ENCODE measurements at regions not wholly inside any gene's neighbourhood (a gene's known extent, or its start where the extent isn't known, plus 50 kb on each side); places are given as distances from the start of the nearest gene placed in this dataset.

- Mint-ChIP-seq H3K27me3 (no peaks in the 10 kb centered on the region), H3K4me1 (no peaks in the 10 kb centered on the region)
- no peak for ATAC-seq (ENCODE audit: low read depth in 2 of 2)
These were observed 85.1 kb upstream of the IGFBP3 start for GRCh38 chr7:46006212-46006611.

GRCh38 chr7:46004965-46005364 is 83.9 kb upstream of the IGFBP3 start:
- DNase-seq (no peak), ATAC-seq (ENCODE audit: low read depth in 2 of 2) (no peak)
- peaks cover 0 to 6% of the 10 kb centered on the region in 2 experiments for H3K9me3 ChIP-seq (ENCODE audit: control insufficient read depth in 2 of 2, low read length in 2 of 2)
- peaks cover 0 to 12% (median 3%) of the 10 kb centered on the region in 7 donors for H3K9me3 Mint-ChIP-seq
- no peaks in the 10 kb centered on the region for H3K36me3 ChIP-seq (ENCODE audit: control insufficient read depth, insufficient read depth, low read length)
- H3K4me1 ChIP-seq (ENCODE audit: control insufficient read depth, insufficient read depth, low read length, poor library complexity, severe bottlenecking): no peaks in the 10 kb centered on the region
- no peaks in the 10 kb centered on the region for H3K36me3 Mint-ChIP-seq
- no peak overlapping the region for H3K4me3 ChIP-seq (ENCODE audit: low read depth, low read length)
- H3K27me3 ChIP-seq (ENCODE audit: control insufficient read depth, insufficient read depth, low read length): no peaks in the 10 kb centered on the region
- H3K4me1 Mint-ChIP-seq: no peaks in the 10 kb centered on the region
- H3K27ac Mint-ChIP-seq: no peak overlapping the region
- H3K27ac ChIP-seq (ENCODE audit: insufficient read depth, low read length, poor library complexity, severe bottlenecking): no peak overlapping the region
- no peak overlapping the region for H3K4me3 Mint-ChIP-seq
- no peaks in the 10 kb centered on the region for H3K27me3 Mint-ChIP-seq

More at GRCh38 chr7:46006212-46006611, 85.1 kb upstream of the IGFBP3 start:
- Histone ChIP-seq H3K27ac (ENCODE audit: insufficient read depth, low read length, poor library complexity, severe bottlenecking) (no peak overlapping the region), H3K4me3 (ENCODE audit: low read depth, low read length) (no peak overlapping the region), H3K9me3 (ENCODE audit: control insufficient read depth in 2 of 2, low read length in 2 of 2) (peaks cover 0 to 6% of the 10 kb centered on the region in 2 experiments), H3K4me1 (ENCODE audit: control insufficient read depth, insufficient read depth, low read length, poor library complexity, severe bottlenecking) (no peaks in the 10 kb centered on the region), H3K27me3 (ENCODE audit: control insufficient read depth, insufficient read depth, low read length) (no peaks in the 10 kb centered on the region), H3K36me3 (ENCODE audit: control insufficient read depth, insufficient read depth, low read length) (no peaks in the 10 kb centered on the region)
- no peak overlapping the region for H3K27ac Mint-ChIP-seq
- no peak for DNase-seq
- H3K9me3 Mint-ChIP-seq: peaks cover 0 to 12% (median 3%) of the 10 kb centered on the region in 7 donors
- no peaks in the 10 kb centered on the region for H3K36me3 Mint-ChIP-seq
- H3K4me3 Mint-ChIP-seq: no peak overlapping the region

GRCh38 chr7:46003896-46004875 is 83.1 kb upstream of the IGFBP3 start:
- no peak for ATAC-seq (ENCODE audit: low read depth in 2 of 2)
- Histone ChIP-seq H3K27me3 (ENCODE audit: control insufficient read depth, insufficient read depth, low read length) (no peaks in the 10 kb centered on the region), H3K27ac (ENCODE audit: insufficient read depth, low read length, poor library complexity, severe bottlenecking) (no peak overlapping the region), H3K9me3 (ENCODE audit: control insufficient read depth in 2 of 2, low read length in 2 of 2) (peaks cover 0 to 6% of the 10 kb centered on the region in 2 experiments), H3K36me3 (ENCODE audit: control insufficient read depth, insufficient read depth, low read length) (no peaks in the 10 kb centered on the region), H3K4me1 (ENCODE audit: control insufficient read depth, insufficient read depth, low read length, poor library complexity, severe bottlenecking) (no peaks in the 10 kb centered on the region), H3K4me3 (ENCODE audit: low read depth, low read length) (no peak overlapping the region)
- Mint-ChIP-seq H3K4me1 (no peaks in the 10 kb centered on the region), H3K27ac (no peak overlapping the region), H3K4me3 (no peak overlapping the region), H3K36me3 (no peaks in the 10 kb centered on the region), H3K9me3 (peaks cover 0 to 12% (median 3%) of the 10 kb centered on the region in 7 donors), H3K27me3 (no peaks in the 10 kb centered on the region)
- DNase-seq: no peak

GRCh38 chr7:46003161-46003560 is 82.1 kb upstream of the IGFBP3 start:
- Mint-ChIP-seq H3K27ac (no peak overlapping the region), H3K9me3 (peaks cover 0 to 11% (median 4%) of the 10 kb centered on the region in 7 donors), H3K27me3 (no peaks in the 10 kb centered on the region), H3K36me3 (no peaks in the 10 kb centered on the region), H3K4me1 (no peaks in the 10 kb centered on the region), H3K4me3 (no peak overlapping the region)
- Histone ChIP-seq H3K9me3 (ENCODE audit: control insufficient read depth in 2 of 2, low read length in 2 of 2) (peaks cover 0 to 6% of the 10 kb centered on the region in 2 experiments), H3K36me3 (ENCODE audit: control insufficient read depth, insufficient read depth, low read length) (no peaks in the 10 kb centered on the region), H3K4me1 (ENCODE audit: control insufficient read depth, insufficient read depth, low read length, poor library complexity, severe bottlenecking) (no peaks in the 10 kb centered on the region), H3K27me3 (ENCODE audit: control insufficient read depth, insufficient read depth, low read length) (no peaks in the 10 kb centered on the region), H3K4me3 (ENCODE audit: low read depth, low read length) (no peak overlapping the region), H3K27ac (ENCODE audit: insufficient read depth, low read length, poor library complexity, severe bottlenecking) (no peak overlapping the region)
- ATAC-seq (ENCODE audit: low read depth in 2 of 2) (no peak), DNase-seq (no peak)

- ATAC-seq (ENCODE audit: low read depth in 2 of 2) (no peak), DNase-seq (no peak)
- Mint-ChIP-seq H3K27me3 (no peaks in the 10 kb centered on the region), H3K9me3 (peaks cover 0 to 20% (median 11%) of the 10 kb centered on the region in 7 donors), H3K4me3 (no peak overlapping the region), H3K27ac (no peak overlapping the region), H3K4me1 (no peaks in the 10 kb centered on the region), H3K36me3 (no peaks in the 10 kb centered on the region)
- H3K36me3 ChIP-seq (ENCODE audit: control insufficient read depth, insufficient read depth, low read length): no peaks in the 10 kb centered on the region
- no peaks in the 10 kb centered on the region for H3K4me1 ChIP-seq (ENCODE audit: control insufficient read depth, insufficient read depth, low read length, poor library complexity, severe bottlenecking)
- no peak overlapping the region for H3K4me3 ChIP-seq (ENCODE audit: low read depth, low read length)
- H3K27ac ChIP-seq (ENCODE audit: insufficient read depth, low read length, poor library complexity, severe bottlenecking): no peak overlapping the region
- peaks cover 6 to 9% of the 10 kb centered on the region in 2 experiments for H3K9me3 ChIP-seq (ENCODE audit: control insufficient read depth in 2 of 2, low read length in 2 of 2)
- no peaks in the 10 kb centered on the region for H3K27me3 ChIP-seq (ENCODE audit: control insufficient read depth, insufficient read depth, low read length)
These were observed 79.4 kb upstream of the IGFBP3 start for GRCh38 chr7:46000513-46000912.

- H3K9me3 Mint-ChIP-seq: peaks cover 0 to 24% (median 10%) of the 10 kb centered on the region in 7 donors
- H3K27ac Mint-ChIP-seq: no peak overlapping the region
- ATAC-seq (ENCODE audit: low read depth in 2 of 2) (no peak), DNase-seq (no peak)
- Histone ChIP-seq H3K36me3 (ENCODE audit: control insufficient read depth, insufficient read depth, low read length) (no peaks in the 10 kb centered on the region), H3K9me3 (ENCODE audit: control insufficient read depth in 2 of 2, low read length in 2 of 2) (peaks cover 6 to 13% of the 10 kb centered on the region in 2 experiments), H3K27me3 (ENCODE audit: control insufficient read depth, insufficient read depth, low read length) (no peaks in the 10 kb centered on the region), H3K27ac (ENCODE audit: insufficient read depth, low read length, poor library complexity, severe bottlenecking) (no peak overlapping the region), H3K4me1 (ENCODE audit: control insufficient read depth, insufficient read depth, low read length, poor library complexity, severe bottlenecking) (no peaks in the 10 kb centered on the region), H3K4me3 (ENCODE audit: low read depth, low read length) (no peak overlapping the region)
- H3K4me1 Mint-ChIP-seq: no peaks in the 10 kb centered on the region
- H3K4me3 Mint-ChIP-seq: no peak overlapping the region
- H3K27me3 Mint-ChIP-seq: no peaks in the 10 kb centered on the region
- no peaks in the 10 kb centered on the region for H3K36me3 Mint-ChIP-seq
These were observed 78.5 kb upstream of the IGFBP3 start for GRCh38 chr7:45999541-45999940.

- Mint-ChIP-seq H3K36me3 (peaks cover 3% of the 10 kb centered on the region), H3K27ac (no peak overlapping the region), H3K4me1 (no peaks in the 10 kb centered on the region), H3K9me3 (peaks cover 0 to 26% (median 10%) of the 10 kb centered on the region in 7 donors), H3K27me3 (no peaks in the 10 kb centered on the region), H3K4me3 (no peak overlapping the region)
- H3K27ac ChIP-seq (ENCODE audit: insufficient read depth, low read length, poor library complexity, severe bottlenecking): no peak overlapping the region
- DNase-seq: no peak
- no peaks in the 10 kb centered on the region for H3K4me1 ChIP-seq (ENCODE audit: control insufficient read depth, insufficient read depth, low read length, poor library complexity, severe bottlenecking)
- ATAC-seq (ENCODE audit: low read depth in 2 of 2): no peak
- H3K9me3 ChIP-seq (ENCODE audit: control insufficient read depth in 2 of 2, low read length in 2 of 2): peaks cover 4 to 13% of the 10 kb centered on the region in 2 experiments
- no peak overlapping the region for H3K4me3 ChIP-seq (ENCODE audit: low read depth, low read length)
- H3K27me3 ChIP-seq (ENCODE audit: control insufficient read depth, insufficient read depth, low read length): no peaks in the 10 kb centered on the region
- H3K36me3 ChIP-seq (ENCODE audit: control insufficient read depth, insufficient read depth, low read length): no peaks in the 10 kb centered on the region
These were observed 77.4 kb upstream of the IGFBP3 start for GRCh38 chr7:45998506-45998905.
